Stimulated activated CD4-positive, alpha-beta T cell treated with anti-CD3 and anti-CD28 coated beads, Interleukin-4, amount 100 ng/mL, for 48 hours (primary cell): ENCODE measurements at regions not wholly inside any gene's neighbourhood (a gene's known extent, or its start where the extent isn't known, plus 50 kb on each side); places are given as distances from the start of the nearest gene placed in this dataset.
"Not testable (repeated sequence)": the region's sequence is repeated elsewhere in the genome, so short reads cannot be mapped to it uniquely, and the experiment has no call there.

ENCODE experiments used
- DNase-seq, 2 donors: peaks; one replicate each; pipeline ENCODE4 v3.0.0-alpha.2; 2020; ENCODE audit warnings: low read depth in 2 of 2

- DNase-seq, result no peak
Measured at GRCh38 chr4:179671609-179672008, 2229.4 kb upstream of the AGA start.

GRCh38 chr4:179678093-179678814 lies 2236.0 kb upstream of the AGA start:
- DNase-seq, result no peak

GRCh38 chr4:179683661-179684060 lies 2241.4 kb upstream of the AGA start:
- not testable (repeated sequence) for DNase-seq

- DNase-seq, result no peak
Measured at GRCh38 chr4:179692222-179692621, 2250.0 kb upstream of the AGA start.

GRCh38 chr4:179695175-179695574 lies 2252.9 kb upstream of the AGA start:
- DNase-seq, result no peak

- DNase-seq, result no peak
Measured at GRCh38 chr4:179698321-179698720, 2256.1 kb upstream of the AGA start.

GRCh38 chr4:179709961-179710624 lies 2267.9 kb upstream of the AGA start:
- DNase-seq, result no peak

GRCh38 chr4:179719766-179720450 lies 2277.7 kb upstream of the AGA start:
- no peak for DNase-seq

GRCh38 chr4:179726491-179726890 lies 2284.3 kb upstream of the AGA start:
- DNase-seq, result not testable (repeated sequence)

GRCh38 chr4:179728305-179728704 lies 2286.1 kb upstream of the AGA start:
- DNase-seq, result no peak

GRCh38 chr4:179736820-179737219 lies 2294.6 kb upstream of the AGA start:
- not testable (repeated sequence) for DNase-seq

GRCh38 chr4:179738822-179739221 lies 2296.6 kb upstream of the AGA start:
- no peak for DNase-seq

GRCh38 chr4:179747218-179747910 lies 2305.1 kb upstream of the AGA start:
- no peak for DNase-seq

GRCh38 chr4:179748837-179749236 lies 2306.6 kb upstream of the AGA start:
- no peak for DNase-seq

GRCh38 chr4:179750374-179750773 lies 2308.1 kb upstream of the AGA start:
- no peak for DNase-seq

GRCh38 chr4:179751669-179752068 lies 2309.4 kb upstream of the AGA start:
- DNase-seq, result no peak

- no peak for DNase-seq
Measured at GRCh38 chr4:179755322-179755721, 2313.1 kb upstream of the AGA start.

- DNase-seq, result no peak
Measured at GRCh38 chr4:179757641-179758040, 2315.4 kb upstream of the AGA start.

- no peak for DNase-seq
Measured at GRCh38 chr4:179762840-179763239, 2320.6 kb upstream of the AGA start.

- DNase-seq, result no peak
Measured at GRCh38 chr4:179766938-179767337, 2324.7 kb upstream of the AGA start.

- no peak for DNase-seq
Measured at GRCh38 chr4:179768996-179769395, 2326.8 kb upstream of the AGA start.

GRCh38 chr4:179797738-179798137 lies 2355.5 kb upstream of the AGA start:
- no peak for DNase-seq
